Smooth muscle cell (in vitro differentiated cells): ENCODE measurements at regions not wholly inside any gene's neighbourhood (a gene's known extent, or its start where the extent isn't known, plus 50 kb on each side); places are given as distances from the start of the nearest gene placed in this dataset.

Source experiments
- DNase-seq: peaks from one replicate; lab custom pipeline; 2025; ENCODE audit not compliant: unreplicated experiment; lab: John Stamatoyannopoulos, UW
- H2AFZ ChIP-seq: fragments of 200-600 bp; sonication (generic); 2 replicates; pipeline ENCODE4 v1.6.0; 2016; ENCODE audit warnings: antibody characterized with exemption, low read depth, mild to moderate bottlenecking
- H3F3A ChIP-seq: fragments of 200-600 bp; sonication (generic); 2 replicates; pipeline ENCODE4 v1.6.0; 2017; ENCODE audit warnings: antibody characterized with exemption, low read depth
- H3K27ac ChIP-seq: fragments of 200-600 bp; sonication (generic); 2 replicates; pipeline ENCODE4 v1.5.1; 2016; ENCODE audit warnings: low read depth, mild to moderate bottlenecking
- H3K27me3 ChIP-seq: fragments of 200-600 bp; sonication (generic); 2 replicates; pipeline ENCODE4 v1.6.1; 2016; ENCODE audit warnings: low read depth, mild to moderate bottlenecking
- H3K36me3 ChIP-seq: fragments of 200-600 bp; sonication (generic); 2 replicates; pipeline ENCODE4 v1.5.1; 2016; ENCODE audit warnings: low read depth
- H3K4me1 ChIP-seq: fragments of 200-600 bp; sonication (generic); 2 replicates; pipeline ENCODE4 v1.5.1; 2016; ENCODE audit warnings: low read depth
- H3K4me2 ChIP-seq: fragments of 200-600 bp; sonication (generic); 2 replicates; pipeline ENCODE4 v1.6.0; 2016; ENCODE audit warnings: mild to moderate bottlenecking
- H3K4me3 ChIP-seq: fragments of 200-600 bp; sonication (generic); 2 replicates; pipeline ENCODE4 v1.5.1; 2016; ENCODE audit warnings: mild to moderate bottlenecking
- H3K79me2 ChIP-seq: fragments of 200-600 bp; sonication (generic); 2 replicates; pipeline ENCODE4 v1.6.0; 2016; ENCODE audit warnings: low read depth, mild to moderate bottlenecking
- H3K9ac ChIP-seq: fragments of 200-600 bp; sonication (generic); 2 replicates; pipeline ENCODE4 v1.6.0; 2016; ENCODE audit warnings: low read depth
- H3K9me3 ChIP-seq: fragments of 200-600 bp; sonication (generic); replicated peaks from 2 replicates; pipeline ENCODE4 v1.5.1; 2016; ENCODE audit warnings: low read depth
- H4K20me1 ChIP-seq: fragments of 200-600 bp; sonication (generic); 2 replicates; pipeline ENCODE4 v1.6.0; 2016; ENCODE audit warnings: low read depth
- WGBS: methylation state at CpG from one replicate; pipeline ENCODE4 v1.1.7; 2016; ENCODE audit warnings: low lambda C conversion rate; 5-methylcytosine and 5-hydroxymethylcytosine counted together
- TF ChIP-seq, protein P1 (sequence below): fragments of 200-600 bp; sonication (generic); IDR thresholded peaks from 2 replicates; pipeline ENCODE4 v1.5.1; 2017; ENCODE audit warnings: borderline replicate concordance, mild to moderate bottlenecking, antibody characterized with exemption; ENCODE audit not compliant: insufficient read depth, poor library complexity, severe bottlenecking

DNA sequence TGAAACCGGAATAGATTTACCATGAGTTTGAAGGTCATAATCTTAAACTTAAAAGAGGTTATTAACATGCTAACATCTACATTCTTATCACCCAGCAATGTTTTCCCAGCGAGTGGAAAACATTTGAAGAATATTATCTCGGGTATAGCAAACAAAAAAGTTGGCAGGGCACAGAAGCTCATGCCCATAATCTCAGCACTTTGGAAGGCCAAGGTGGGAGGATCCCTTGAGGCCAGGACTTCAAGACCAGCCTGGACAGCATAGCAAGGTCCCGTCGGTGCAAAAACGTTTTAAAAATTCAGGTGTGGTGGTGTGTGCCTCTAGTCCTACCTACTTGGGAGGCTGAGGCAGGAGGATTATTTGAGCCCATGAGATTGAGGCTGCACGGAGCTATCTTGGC lies 213.5 kb downstream of the MANEA start:
- no peaks in the 10 kb centered on the region for H4K20me1 ChIP-seq
- 81% methylated on average over 7 of the region's 7 CpGs for WGBS
- H3K4me1 ChIP-seq: no peaks in the 10 kb centered on the region
- H3K27ac ChIP-seq: no peak overlapping the region
- no peak overlapping the region for H3K4me2 ChIP-seq
- H3K9ac ChIP-seq: no peak overlapping the region
- H3K4me3 ChIP-seq: no peak overlapping the region
- no peaks in the 10 kb centered on the region for H3K9me3 ChIP-seq
- H3F3A ChIP-seq: no peaks in the 10 kb centered on the region
- TF ChIP-seq, protein P1, sequence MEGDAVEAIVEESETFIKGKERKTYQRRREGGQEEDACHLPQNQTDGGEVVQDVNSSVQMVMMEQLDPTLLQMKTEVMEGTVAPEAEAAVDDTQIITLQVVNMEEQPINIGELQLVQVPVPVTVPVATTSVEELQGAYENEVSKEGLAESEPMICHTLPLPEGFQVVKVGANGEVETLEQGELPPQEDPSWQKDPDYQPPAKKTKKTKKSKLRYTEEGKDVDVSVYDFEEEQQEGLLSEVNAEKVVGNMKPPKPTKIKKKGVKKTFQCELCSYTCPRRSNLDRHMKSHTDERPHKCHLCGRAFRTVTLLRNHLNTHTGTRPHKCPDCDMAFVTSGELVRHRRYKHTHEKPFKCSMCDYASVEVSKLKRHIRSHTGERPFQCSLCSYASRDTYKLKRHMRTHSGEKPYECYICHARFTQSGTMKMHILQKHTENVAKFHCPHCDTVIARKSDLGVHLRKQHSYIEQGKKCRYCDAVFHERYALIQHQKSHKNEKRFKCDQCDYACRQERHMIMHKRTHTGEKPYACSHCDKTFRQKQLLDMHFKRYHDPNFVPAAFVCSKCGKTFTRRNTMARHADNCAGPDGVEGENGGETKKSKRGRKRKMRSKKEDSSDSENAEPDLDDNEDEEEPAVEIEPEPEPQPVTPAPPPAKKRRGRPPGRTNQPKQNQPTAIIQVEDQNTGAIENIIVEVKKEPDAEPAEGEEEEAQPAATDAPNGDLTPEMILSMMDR: no peak
- no peaks in the 10 kb centered on the region for H3K79me2 ChIP-seq
- H3K27me3 ChIP-seq: no peaks in the 10 kb centered on the region
- no peak for DNase-seq
- H3K36me3 ChIP-seq: no peaks in the 10 kb centered on the region
- no peak overlapping the region for H2AFZ ChIP-seq

DNA sequence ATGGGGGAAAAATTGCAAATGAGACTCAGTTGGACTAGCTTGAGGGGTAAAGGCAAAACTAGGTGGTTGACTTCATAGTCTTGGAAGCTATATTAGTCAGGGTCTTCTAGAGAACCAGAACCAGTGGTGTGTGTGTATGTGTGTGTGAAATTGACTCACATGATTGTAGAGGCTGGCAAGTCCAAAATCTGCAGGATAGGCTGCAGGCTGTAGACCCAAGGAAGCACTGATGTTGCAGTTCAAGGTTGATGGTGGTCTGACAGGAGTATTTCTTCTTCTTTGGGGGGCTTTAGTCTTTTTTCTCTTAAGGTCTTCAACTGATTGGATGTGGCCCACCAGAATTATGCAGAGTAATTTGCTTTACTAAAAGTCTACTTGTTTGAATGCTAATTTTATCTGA lies 217.4 kb downstream of the MANEA start:
- H4K20me1 ChIP-seq: no peaks in the 10 kb centered on the region
- H3K4me1 ChIP-seq: no peaks in the 10 kb centered on the region
- H3F3A ChIP-seq: no peaks in the 10 kb centered on the region
- H3K4me3 ChIP-seq: no peak overlapping the region
- no peaks in the 10 kb centered on the region for H3K9me3 ChIP-seq
- no peak overlapping the region for H3K9ac ChIP-seq
- H3K36me3 ChIP-seq: no peaks in the 10 kb centered on the region
- no peak for DNase-seq
- TF ChIP-seq, protein P1: no peak
- no peak overlapping the region for H2AFZ ChIP-seq
- no peak overlapping the region for H3K4me2 ChIP-seq
- no peaks in the 10 kb centered on the region for H3K79me2 ChIP-seq
- peaks cover 10% of the 10 kb centered on the region for H3K27me3 ChIP-seq
- H3K27ac ChIP-seq: no peak overlapping the region

DNA sequence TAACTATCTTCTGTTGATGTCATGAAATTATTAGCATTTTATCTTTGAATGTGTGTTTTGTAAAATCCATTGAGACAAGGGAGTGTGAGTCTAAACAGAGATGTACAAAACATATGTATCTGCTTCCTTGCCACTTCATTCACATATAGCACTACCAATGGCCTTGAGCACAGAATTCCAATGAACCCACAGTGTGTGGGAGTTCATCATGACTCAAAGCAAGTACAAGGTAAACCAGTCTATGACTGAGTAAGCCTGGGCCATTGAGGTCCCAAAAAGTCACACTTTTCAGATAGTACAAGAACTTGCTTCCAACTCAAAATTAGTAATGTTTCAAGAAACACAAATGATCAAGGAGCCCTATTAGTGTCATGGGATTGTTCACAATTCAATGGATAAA lies 218.6 kb downstream of the MANEA start:
- Histone ChIP-seq H3K79me2 (no peaks in the 10 kb centered on the region), H3K36me3 (no peaks in the 10 kb centered on the region), H4K20me1 (no peaks in the 10 kb centered on the region), H3K27me3 (peaks cover 10% of the 10 kb centered on the region), H3K4me1 (no peaks in the 10 kb centered on the region), H3K27ac (no peak overlapping the region), H3F3A (no peaks in the 10 kb centered on the region), H2AFZ (no peak overlapping the region), H3K4me3 (no peak overlapping the region), H3K4me2 (no peak overlapping the region), H3K9me3 (no peaks in the 10 kb centered on the region), H3K9ac (no peak overlapping the region)
- TF ChIP-seq, protein P1: no peak
- DNase-seq: no peak

DNA sequence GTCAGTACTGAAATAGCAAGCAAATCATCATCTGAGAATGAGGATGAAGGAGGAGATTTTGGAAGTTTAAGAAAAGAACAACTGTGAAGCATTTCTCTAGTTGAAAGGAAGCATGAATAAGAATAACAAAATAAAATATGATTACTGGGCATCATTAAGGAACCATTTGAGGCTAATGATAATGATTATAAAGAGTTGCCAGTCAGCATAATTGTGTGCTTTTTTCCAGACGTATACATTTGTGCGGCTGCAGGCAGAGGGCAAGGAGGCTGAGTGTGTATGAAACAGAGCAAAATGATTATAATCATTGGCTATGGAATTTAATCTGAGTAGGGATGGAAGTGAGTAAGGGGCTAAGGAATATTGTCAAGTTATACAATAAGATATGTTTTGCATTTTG lies 218.7 kb upstream of the FUT9 start:
- no peak overlapping the region for H3K9ac ChIP-seq
- H4K20me1 ChIP-seq: no peaks in the 10 kb centered on the region
- H3K27me3 ChIP-seq: peaks cover 10% of the 10 kb centered on the region
- H3K36me3 ChIP-seq: no peaks in the 10 kb centered on the region
- H3K4me1 ChIP-seq: peaks cover 2% of the 10 kb centered on the region
- no peaks in the 10 kb centered on the region for H3K9me3 ChIP-seq
- DNase-seq: no peak
- H2AFZ ChIP-seq: no peak overlapping the region
- no peak overlapping the region for H3K4me3 ChIP-seq
- no peaks in the 10 kb centered on the region for H3F3A ChIP-seq
- H3K4me2 ChIP-seq: no peak overlapping the region
- 91% methylated on average over 2 of the region's 2 CpGs for WGBS
- TF ChIP-seq, protein P1: no peak
- H3K27ac ChIP-seq: no peak overlapping the region
- no peaks in the 10 kb centered on the region for H3K79me2 ChIP-seq
